K562 (cell line): ENCODE measurements at regions not wholly inside any gene's neighbourhood (a gene's known extent, or its start where the extent isn't known, plus 50 kb on each side); places are given as distances from the start of the nearest gene placed in this dataset.
"Not testable (repeated sequence)": the region's sequence is repeated elsewhere in the genome, so short reads cannot be mapped to it uniquely, and the experiment has no call there.

Experiments
- ATAC-seq: fragments of 200-7000 bp; cut with Tn5 transposase; 3 replicates; pipeline ENCODE4 v1.9.1; 2020; ENCODE audit warnings: moderate library complexity
- BruUV-seq: library from RNA; stranded (reverse); fragments of 400-500 nt; replicated peaks from 2 replicates; lab custom pipeline; 2021; lab: Mats Ljungman, UMichigan
- CTCF ChIA-PET: fragments of 300-600 bp; formaldehyde crosslinking; extraction: SDS; loops from one replicate; lab custom pipeline; 2021; ENCODE audit warnings: low intra/inter-chr PET ratio; lab: Yijun Ruan, JAX
- POLR2A ChIA-PET: fragments of 300-600, 350-650 bp; sonication (Branson Sonifier 250); formaldehyde crosslinking; extraction: SDS; loops from one replicate; lab custom pipeline; 2021; ENCODE audit warnings: antibody characterized with exemption, inconsistent platforms; lab: Yijun Ruan, JAX
- DNase-seq, 4 experiments: peaks; one replicate each; pipeline versions ENCODE4 v3.0.0 to v3.0.0-alpha.2; 2011 to 2018; ENCODE audit warnings: low spot score in 3 of 4, mixed read lengths in 3 of 4; ENCODE audit errors: extremely low read depth in 1 of 4
- FAIRE-seq: peaks from 2 replicates; lab custom pipeline; 2011; peaks lifted over from hg19 to GRCh38; lab: Jason Lieb, UNC
- H2AFZ ChIP-seq: 2 replicates; pipeline ENCODE4 v1.6.0; 2011; ENCODE audit warnings: low read depth, low read length, control low read depth, inconsistent platforms
- H3K27ac ChIP-seq: fragments of 200-600 bp; 3 replicates; pipeline ENCODE4 v1.8.0; 2011; ENCODE audit warnings: low read depth, mild to moderate bottlenecking, control low read depth, inconsistent platforms, low read length, moderate library complexity, mixed read lengths; ENCODE audit errors: extremely low read depth
- H3K27me3 ChIP-seq, 2 experiments: fragments of 300-600 bp in 1 of 2; 2 replicates in 1 of 2; 3 replicates in 1 of 2; pipeline versions ENCODE4 v1.6.0 to v1.8.0; 2011; ENCODE audit warnings: inconsistent platforms in 2 of 2, low read length in 2 of 2, mild to moderate bottlenecking in 1 of 2, mixed read lengths in 1 of 2, moderate library complexity in 1 of 2; ENCODE audit not compliant: control insufficient read depth in 2 of 2, insufficient read depth in 2 of 2
- H3K36me3 ChIP-seq: fragments of 300-600 bp; 3 replicates; pipeline ENCODE4 v1.8.0; 2011; ENCODE audit warnings: mild to moderate bottlenecking, low read length, inconsistent platforms; ENCODE audit not compliant: control insufficient read depth, insufficient read depth
- H3K4me1 ChIP-seq, 2 experiments: fragments of 200-600 bp in 1 of 2; replicated peaks in 1 of 2; 2 replicates in 1 of 2; 3 replicates in 1 of 2; pipeline versions ENCODE4 v1.5.1 to v1.8.0; 2011; ENCODE audit warnings: inconsistent platforms in 2 of 2, low read length in 2 of 2, mild to moderate bottlenecking in 1 of 2, mixed read lengths in 1 of 2, moderate library complexity in 1 of 2; ENCODE audit not compliant: control insufficient read depth in 2 of 2, insufficient read depth in 2 of 2
- H3K4me2 ChIP-seq: 2 replicates; pipeline ENCODE4 v1.6.1; 2011; ENCODE audit warnings: low read length, control low read depth, inconsistent platforms, mixed read lengths; ENCODE audit not compliant: insufficient read depth
- H3K4me3 ChIP-seq: fragments of 200-600 bp; sonication (generic), shearing (Covaris generic); 2 replicates; pipeline ENCODE4 v1.5.1; 2016; ENCODE audit warnings: control low read depth, inconsistent platforms
- H3K79me2 ChIP-seq: fragments of 200-600 bp; 3 replicates; pipeline ENCODE4 v1.8.0; 2011; ENCODE audit warnings: low read length, inconsistent platforms; ENCODE audit not compliant: control insufficient read depth, insufficient read depth
- H3K9ac ChIP-seq, 2 experiments: 2 replicates each; pipeline versions ENCODE4 v1.6.0 to v1.6.1; 2011; ENCODE audit warnings: low read depth in 2 of 2, low read length in 2 of 2, control low read depth in 1 of 2, inconsistent platforms in 1 of 2, mild to moderate bottlenecking in 1 of 2, mixed read lengths in 1 of 2; ENCODE audit not compliant: insufficient read depth in 1 of 2
- H3K9me1 ChIP-seq: one replicate; pipeline ENCODE4 v1.6.0; 2011; ENCODE audit warnings: inconsistent platforms, mild to moderate bottlenecking, low read length, moderate library complexity; ENCODE audit not compliant: control insufficient read depth, insufficient read depth
- H3K9me3 ChIP-seq: replicated peaks from 2 replicates; pipeline ENCODE4 v1.5.1; 2011; ENCODE audit warnings: low read depth, low read length, inconsistent platforms; ENCODE audit not compliant: control insufficient read depth, insufficient read depth
- H4K20me1 ChIP-seq: replicated peaks from 2 replicates; pipeline ENCODE4 v1.6.1; 2011; ENCODE audit warnings: low read length, inconsistent platforms, mixed read lengths; ENCODE audit not compliant: control insufficient read depth, insufficient read depth
- FOS ChIP-seq: IDR thresholded peaks from 3 replicates; pipeline ENCODE4 v1.6.1; 2011; ENCODE audit not compliant: insufficient read length; ENCODE audit errors: extremely low read depth
- HSF4 ChIP-seq: fragments of 250-450 bp; sonication (Bioruptor Pico); IDR thresholded peaks from 2 replicates; pipeline ENCODE4 v2.1.2; 2022; ENCODE audit warnings: mild to moderate bottlenecking, moderate library complexity, borderline replicate concordance
- IRF2 ChIP-seq: sonication (generic); formaldehyde crosslinking; IDR thresholded peaks from 2 replicates; pipeline ENCODE4 v1.8.1; 2022; ENCODE audit warnings: mild to moderate bottlenecking, missing genetic modification reagents
- NR3C1 ChIP-seq: sonication (generic); formaldehyde crosslinking; IDR thresholded peaks from 2 replicates; pipeline ENCODE4 v1.8.1; 2022; ENCODE audit warnings: missing genetic modification reagents
- PHB ChIP-seq: fragments of 250-450 bp; sonication (Bioruptor Pico); IDR thresholded peaks from 2 replicates; pipeline ENCODE4 v1.5.0; 2021
- POLR2H ChIP-seq: IDR thresholded peaks from 2 replicates; pipeline ENCODE4 v1.6.1; 2016; ENCODE audit warnings: missing genetic modification characterization, low read depth, mild to moderate bottlenecking, control low read depth, missing compliant biosample characterization, moderate library complexity
- RBFOX2 ChIP-seq: fragments of 200-400 bp; formaldehyde crosslinking; IDR thresholded peaks from 2 replicates; pipeline ENCODE4 v1.6.1; 2017; ENCODE audit warnings: low read depth, mild to moderate bottlenecking, low read length, moderate library complexity
- ZNF232 ChIP-seq: sonication (generic); formaldehyde crosslinking; IDR thresholded peaks from 2 replicates; pipeline ENCODE4 v1.8.0; 2022; ENCODE audit warnings: mild to moderate bottlenecking, missing genetic modification reagents
- ZNF639 ChIP-seq, 2 experiments: fragments of 200-800 bp in 1 of 2; sonication (Bioruptor generic) in 1 of 2; sonication (generic) in 1 of 2; formaldehyde crosslinking in 1 of 2; IDR thresholded peaks in 1 of 2; conservative IDR thresholded peaks in 1 of 2; 2 replicates each; pipeline versions ENCODE4 v1.5.0 to v1.6.1; 2016 to 2020; ENCODE audit warnings: missing compliant biosample characterization in 1 of 2, missing genetic modification characterization in 1 of 2, missing genetic modification reagents in 1 of 2
- ZNF644 ChIP-seq: fragments of 200-800 bp; sonication (Bioruptor generic); IDR thresholded peaks from 2 replicates; pipeline ENCODE4 v1.6.1; 2016; ENCODE audit warnings: low read depth, missing genetic modification characterization, missing compliant biosample characterization
- WGBS: fragments of 100-300 bp; shearing (Covaris generic); methylation state at CpG from one replicate; pipeline ENCODE4 v1.1.6; 2016; ENCODE audit warnings: low coverage, mixed read lengths; ENCODE audit not compliant: insufficient coverage; ENCODE audit errors: missing lambda C conversion rate; 5-methylcytosine and 5-hydroxymethylcytosine counted together
- in situ Hi-C: fragments of 300-500 bp; cut with MboI; formaldehyde crosslinking; loops from 4 replicates; pipeline ENCODE4 v1.15.0; 2018; ENCODE audit warnings: inconsistent platforms, mixed read lengths
- intact Hi-C: fragments of 100-400 bp; cut with micrococcal nuclease; formaldehyde crosslinking; loops from 2 replicates; pipeline ENCODE4 v1.14.2; 2022

GRCh38 chr12:74401966-74402365 lies 135.7 kb upstream of the ATXN7L3B start:
- Histone ChIP-seq H3K9me1 (no peaks in the 10 kb centered on the region), H3K36me3 (no peaks in the 10 kb centered on the region), H4K20me1 (no peaks in the 10 kb centered on the region), H3K4me2 (no peak overlapping the region), H3K79me2 (no peaks in the 10 kb centered on the region), H3K27me3 (no peaks in the 10 kb centered on the region), H3K9ac (no peak overlapping the region), H3K27ac (no peak overlapping the region), H2AFZ (no peak overlapping the region), H3K4me3 (no peak overlapping the region), H3K9me3 (no peaks in the 10 kb centered on the region), H3K4me1 (0 out of 5 replicates have a peak, but pooled peaks cover 0 to 5% of the 10 kb centered on the region in 2 experiments)
- TF ChIP-seq RBFOX2 (no peak), NR3C1 (CRISPR knock-in tag) (no peak), IRF2 (CRISPR knock-in tag) (no peak), HSF4 (no peak), ZNF639 (CRISPR knock-in tag; conservative IDR thresholded peaks at IDR 0.05 in 1 of 2, IDR thresholded peaks at IDR 0.05 in 1 of 2) (no peak), FOS (no peak), ZNF232 (CRISPR knock-in tag) (no peak), PHB (CRISPR knock-in tag) (no peak), POLR2H (tag) (no peak), ZNF644 (no peak)
- FAIRE-seq (no peak), DNase-seq (no peak), ATAC-seq (peak; percentile 64)
- intact Hi-C loops (no loop called here), in situ Hi-C loops (no loop called here)
- POLR2A ChIA-PET: no interaction called here
- CTCF ChIA-PET: no interaction called here
- BruUV-seq: no TSS peak
- WGBS: 8% methylated on average over 3 of the region's 3 CpGs

GRCh38 chr12:74403221-74403470 lies 134.5 kb upstream of the ATXN7L3B start:
- H2AFZ ChIP-seq, H3K9me1 ChIP-seq, CTCF ChIA-PET, H3K36me3 ChIP-seq, H3K4me2 ChIP-seq, FAIRE-seq, in situ Hi-C loops, BruUV-seq, H3K9ac ChIP-seq, H3K27ac ChIP-seq, H3K79me2 ChIP-seq, H4K20me1 ChIP-seq, H3K4me3 ChIP-seq, POLR2A ChIA-PET, H3K4me1 ChIP-seq, H3K27me3 ChIP-seq, intact Hi-C loops, H3K9me3 ChIP-seq, ATAC-seq, DNase-seq: not testable (repeated sequence)
- WGBS: 4% methylated on average over 11 of the region's 12 CpGs
